Hepatocyte (in vitro differentiated cells): ENCODE measurements at regions not wholly inside any gene's neighbourhood (a gene's known extent, or its start where the extent isn't known, plus 50 kb on each side); places are given as distances from the start of the nearest gene placed in this dataset.
A peak's percentile ranks its signal among the peaks of the same experiment; 100 is the strongest.

ENCODE experiments used
- DNase-seq: peaks from one replicate; pipeline ENCODE4 v3.0.0-alpha.2; 2016; ENCODE audit warnings: low spot score
- H2AFZ ChIP-seq: fragments of 200-600 bp; sonication (generic); 2 replicates; pipeline ENCODE4 v1.6.0; 2016; ENCODE audit warnings: antibody characterized with exemption, mild to moderate bottlenecking
- H3K27ac ChIP-seq: fragments of 200-600 bp; sonication (generic); 2 replicates; pipeline ENCODE4 v1.5.1; 2016; ENCODE audit warnings: mild to moderate bottlenecking
- H3K27me3 ChIP-seq: fragments of 200-600 bp; sonication (generic); 2 replicates; pipeline ENCODE4 v1.6.1; 2016
- H3K36me3 ChIP-seq: fragments of 200-600 bp; sonication (generic); replicated peaks from 2 replicates; pipeline ENCODE4 v1.5.1; 2016; ENCODE audit warnings: low read depth; ENCODE audit not compliant: insufficient read depth
- H3K4me1 ChIP-seq: fragments of 200-600 bp; sonication (generic); 2 replicates; pipeline ENCODE4 v1.5.1; 2016; ENCODE audit warnings: mild to moderate bottlenecking, moderate library complexity; ENCODE audit not compliant: insufficient read depth
- H3K4me2 ChIP-seq: fragments of 200-600 bp; sonication (generic); 2 replicates; pipeline ENCODE4 v1.6.0; 2016
- H3K4me3 ChIP-seq: fragments of 200-600 bp; sonication (generic); 2 replicates; pipeline ENCODE4 v1.5.1; 2016; ENCODE audit warnings: mild to moderate bottlenecking
- H3K79me2 ChIP-seq: fragments of 200-600 bp; sonication (generic); 2 replicates; pipeline ENCODE4 v1.6.0; 2017; ENCODE audit warnings: mild to moderate bottlenecking
- H3K9me2 ChIP-seq: fragments of 200-600 bp; sonication (generic); replicated peaks from 2 replicates; pipeline ENCODE4 v1.6.0; 2017; ENCODE audit warnings: mild to moderate bottlenecking; ENCODE audit not compliant: insufficient read depth
- H3K9me3 ChIP-seq: fragments of 200-600 bp; sonication (generic); 2 replicates; pipeline ENCODE4 v1.5.1; 2016; ENCODE audit warnings: low read depth, mild to moderate bottlenecking
- H4K20me1 ChIP-seq: fragments of 200-600 bp; sonication (generic); 2 replicates; pipeline ENCODE4 v1.6.0; 2016; ENCODE audit warnings: mild to moderate bottlenecking; ENCODE audit not compliant: insufficient read depth, poor library complexity, severe bottlenecking
- EZH2 ChIP-seq: fragments of 200-600 bp; sonication (generic); IDR thresholded peaks from 2 replicates; pipeline ENCODE4 v1.6.1; 2016; ENCODE audit warnings: antibody characterized with exemption, mild to moderate bottlenecking, borderline replicate concordance
- EZH2phosphoT487 ChIP-seq: fragments of 200-600 bp; sonication (generic); IDR thresholded peaks from one replicate; pipeline ENCODE4 v1.6.1; 2018; ENCODE audit warnings: antibody characterized with exemption, mild to moderate bottlenecking, low read depth, moderate library complexity; ENCODE audit not compliant: unreplicated experiment, severe bottlenecking
- WGBS: methylation state at CpG from one replicate; pipeline ENCODE4 v1.1.6; 2016; ENCODE audit warnings: low lambda C conversion rate; ENCODE audit errors: missing lambda C conversion rate; 5-methylcytosine and 5-hydroxymethylcytosine counted together
- TF ChIP-seq, protein P1 (sequence below): fragments of 200-600 bp; sonication (generic); IDR thresholded peaks from 2 replicates; pipeline ENCODE4 v1.5.1; 2016; ENCODE audit warnings: antibody characterized with exemption, mild to moderate bottlenecking; ENCODE audit not compliant: poor library complexity

DNA sequence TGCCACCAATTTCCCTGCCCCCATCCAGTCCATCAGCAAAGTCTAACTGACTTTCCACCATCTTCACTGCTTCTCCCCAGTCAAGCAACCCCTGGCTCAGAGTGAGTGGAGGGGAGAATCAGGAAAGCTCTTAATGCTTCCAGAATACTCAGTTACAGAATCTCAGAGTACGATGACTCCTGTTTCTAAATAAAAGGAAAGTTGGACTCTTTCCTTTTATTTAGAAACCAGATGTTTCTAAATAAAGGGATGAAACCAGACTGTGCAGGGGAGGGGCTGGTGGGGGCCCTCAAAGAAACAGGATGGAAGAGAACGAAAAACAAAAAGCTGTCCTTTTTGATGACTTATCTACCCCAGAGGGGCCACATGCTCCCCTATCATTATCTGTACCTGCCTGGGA lies 85.2 kb upstream of the PPM1J start:
- no peaks in the 10 kb centered on the region for H3K9me2 ChIP-seq
- H3K4me3 ChIP-seq = no peak overlapping the region
- H3K4me1 ChIP-seq = no peaks in the 10 kb centered on the region
- H3K4me2 ChIP-seq = no peak overlapping the region
- no peaks in the 10 kb centered on the region for H3K27me3 ChIP-seq
- H4K20me1 ChIP-seq = no peaks in the 10 kb centered on the region
- no peaks in the 10 kb centered on the region for H3K79me2 ChIP-seq
- no peak overlapping the region for H2AFZ ChIP-seq
- 72% methylated on average over 2 of the region's 2 CpGs for WGBS
- H3K27ac ChIP-seq = no peak overlapping the region
- no peaks in the 10 kb centered on the region for H3K36me3 ChIP-seq
- DNase-seq = no peak
- no peaks in the 10 kb centered on the region for H3K9me3 ChIP-seq
- TF ChIP-seq, protein P1, sequence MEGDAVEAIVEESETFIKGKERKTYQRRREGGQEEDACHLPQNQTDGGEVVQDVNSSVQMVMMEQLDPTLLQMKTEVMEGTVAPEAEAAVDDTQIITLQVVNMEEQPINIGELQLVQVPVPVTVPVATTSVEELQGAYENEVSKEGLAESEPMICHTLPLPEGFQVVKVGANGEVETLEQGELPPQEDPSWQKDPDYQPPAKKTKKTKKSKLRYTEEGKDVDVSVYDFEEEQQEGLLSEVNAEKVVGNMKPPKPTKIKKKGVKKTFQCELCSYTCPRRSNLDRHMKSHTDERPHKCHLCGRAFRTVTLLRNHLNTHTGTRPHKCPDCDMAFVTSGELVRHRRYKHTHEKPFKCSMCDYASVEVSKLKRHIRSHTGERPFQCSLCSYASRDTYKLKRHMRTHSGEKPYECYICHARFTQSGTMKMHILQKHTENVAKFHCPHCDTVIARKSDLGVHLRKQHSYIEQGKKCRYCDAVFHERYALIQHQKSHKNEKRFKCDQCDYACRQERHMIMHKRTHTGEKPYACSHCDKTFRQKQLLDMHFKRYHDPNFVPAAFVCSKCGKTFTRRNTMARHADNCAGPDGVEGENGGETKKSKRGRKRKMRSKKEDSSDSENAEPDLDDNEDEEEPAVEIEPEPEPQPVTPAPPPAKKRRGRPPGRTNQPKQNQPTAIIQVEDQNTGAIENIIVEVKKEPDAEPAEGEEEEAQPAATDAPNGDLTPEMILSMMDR = no peak
- TF ChIP-seq EZH2 (no peak), EZH2phosphoT487 (no peak)

DNA sequence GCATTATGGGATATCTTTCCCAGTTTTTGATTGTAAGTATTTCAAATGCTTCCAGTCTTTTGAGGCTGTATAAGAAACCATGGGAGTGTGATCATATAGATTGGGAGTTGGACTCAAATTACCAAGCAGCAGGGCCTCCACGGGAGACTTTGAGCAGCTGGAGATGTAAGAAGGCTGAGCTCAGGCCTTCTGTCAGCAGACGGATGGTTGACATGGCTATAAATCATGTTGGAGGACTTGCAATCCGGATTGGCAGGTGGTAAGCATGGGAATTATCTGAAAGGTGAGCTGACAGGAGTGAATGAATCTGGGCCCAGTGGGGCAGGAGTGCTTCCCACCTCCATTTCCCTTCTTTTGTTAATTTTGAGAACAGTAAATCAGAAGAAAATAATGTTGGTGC lies 83.2 kb upstream of the PPM1J start:
- H3K4me1 ChIP-seq = peaks cover 14% of the 10 kb centered on the region
- H2AFZ ChIP-seq = no peak overlapping the region
- H3K9me3 ChIP-seq = no peaks in the 10 kb centered on the region
- no peaks in the 10 kb centered on the region for H3K27me3 ChIP-seq
- 46% methylated on average over 3 of the region's 3 CpGs for WGBS
- H4K20me1 ChIP-seq = no peaks in the 10 kb centered on the region
- H3K9me2 ChIP-seq = no peaks in the 10 kb centered on the region
- H3K4me3 ChIP-seq = no peak overlapping the region
- DNase-seq = no peak
- no peaks in the 10 kb centered on the region for H3K36me3 ChIP-seq
- H3K27ac ChIP-seq = no peak overlapping the region
- TF ChIP-seq EZH2phosphoT487 = no peak
- TF ChIP-seq, protein P1 = no peak
- no peak for TF ChIP-seq EZH2
- H3K4me2 ChIP-seq = no peak overlapping the region
- H3K79me2 ChIP-seq = no peaks in the 10 kb centered on the region

DNA sequence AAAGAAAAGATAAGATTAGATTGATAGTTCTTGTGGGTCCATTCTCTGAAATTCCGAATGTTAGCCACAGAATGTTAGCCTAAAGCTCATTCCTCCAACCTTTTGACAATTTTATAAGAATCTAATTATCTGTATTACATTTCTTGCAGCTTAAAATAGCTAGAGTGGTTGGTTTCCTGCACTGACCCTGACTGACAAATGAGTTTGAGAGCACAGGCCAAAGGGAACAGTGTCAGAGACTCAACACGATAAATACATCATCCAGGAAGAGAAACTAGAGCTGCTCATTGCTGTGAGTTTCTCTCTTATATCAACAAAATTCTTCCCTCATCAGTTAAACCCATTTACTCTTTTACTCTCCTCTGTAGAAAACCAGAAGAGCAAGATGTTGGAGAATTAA lies 82.1 kb upstream of the PPM1J start:
- H3K4me2 ChIP-seq = no peak overlapping the region
- H2AFZ ChIP-seq = no peak overlapping the region
- DNase-seq = no peak
- H3K9me2 ChIP-seq = no peaks in the 10 kb centered on the region
- 65% methylated on average over 2 of the region's 2 CpGs for WGBS
- H3K4me1 ChIP-seq = peaks cover 14% of the 10 kb centered on the region
- H3K4me3 ChIP-seq = no peak overlapping the region
- no peaks in the 10 kb centered on the region for H3K79me2 ChIP-seq
- H3K27ac ChIP-seq = no peak overlapping the region
- H3K27me3 ChIP-seq = no peaks in the 10 kb centered on the region
- no peaks in the 10 kb centered on the region for H4K20me1 ChIP-seq
- H3K9me3 ChIP-seq = no peaks in the 10 kb centered on the region
- H3K36me3 ChIP-seq = no peaks in the 10 kb centered on the region
- TF ChIP-seq EZH2 (no peak), EZH2phosphoT487 (no peak)
- TF ChIP-seq, protein P1 = no peak

DNA sequence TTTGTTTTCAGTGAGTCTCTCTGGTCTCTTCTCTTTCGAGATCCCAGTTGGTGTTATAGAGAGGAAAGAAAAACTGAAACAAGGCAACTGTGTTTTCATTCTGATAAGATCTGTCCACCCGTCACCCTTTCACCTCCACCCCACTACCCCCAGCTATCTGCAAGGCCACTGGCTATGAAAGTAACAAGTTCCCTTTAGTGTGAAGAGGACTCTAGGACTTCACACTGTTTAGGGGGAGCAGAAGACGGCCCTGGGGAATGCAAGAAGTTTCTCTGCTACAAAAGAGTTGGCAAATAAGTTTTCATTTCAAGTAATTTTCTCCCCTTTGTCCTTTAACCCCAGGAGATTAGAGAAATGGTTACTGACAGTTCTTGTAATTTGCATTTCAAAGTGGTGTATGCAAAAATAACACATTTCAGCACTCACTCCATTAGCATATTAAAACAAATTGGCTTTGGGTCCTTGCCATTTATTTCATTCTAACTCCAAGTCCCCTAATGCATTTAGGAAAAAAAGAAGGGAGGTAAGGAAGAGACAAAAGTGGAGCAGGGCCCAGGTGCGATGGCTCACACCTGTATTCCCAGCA lies 79.6 kb upstream of the PPM1J start:
- peaks cover 22% of the 10 kb centered on the region for H3K4me1 ChIP-seq
- peak overlapping the region; percentile 8 for H3K4me2 ChIP-seq
- WGBS = 70% methylated on average over 4 of the region's 4 CpGs

More for the DNA sequence above, 79.6 kb upstream of the PPM1J start:
- Histone ChIP-seq H3K9me3 (no peaks in the 10 kb centered on the region), H4K20me1 (no peaks in the 10 kb centered on the region), H3K27me3 (no peaks in the 10 kb centered on the region), H3K9me2 (no peaks in the 10 kb centered on the region), H3K4me3 (no peak overlapping the region), H3K36me3 (no peaks in the 10 kb centered on the region), H3K79me2 (no peaks in the 10 kb centered on the region), H2AFZ (no peak overlapping the region), H3K27ac (peak overlapping the region; percentile 58)
- TF ChIP-seq EZH2 (no peak), EZH2phosphoT487 (no peak)
- TF ChIP-seq, protein P1 = no peak
- no peak for DNase-seq
